ENCODE measurements at regions not wholly inside any gene's neighbourhood (a gene's known extent, or its start where the extent isn't known, plus 50 kb on each side); places are given as distances from the start of the nearest gene placed in this dataset.
A peak's percentile ranks its signal among the peaks of the same experiment; 100 is the strongest.
"Not testable (repeated sequence)": the region's sequence is repeated elsewhere in the genome, so short reads cannot be mapped to it uniquely, and the experiment has no call there.

DNA sequence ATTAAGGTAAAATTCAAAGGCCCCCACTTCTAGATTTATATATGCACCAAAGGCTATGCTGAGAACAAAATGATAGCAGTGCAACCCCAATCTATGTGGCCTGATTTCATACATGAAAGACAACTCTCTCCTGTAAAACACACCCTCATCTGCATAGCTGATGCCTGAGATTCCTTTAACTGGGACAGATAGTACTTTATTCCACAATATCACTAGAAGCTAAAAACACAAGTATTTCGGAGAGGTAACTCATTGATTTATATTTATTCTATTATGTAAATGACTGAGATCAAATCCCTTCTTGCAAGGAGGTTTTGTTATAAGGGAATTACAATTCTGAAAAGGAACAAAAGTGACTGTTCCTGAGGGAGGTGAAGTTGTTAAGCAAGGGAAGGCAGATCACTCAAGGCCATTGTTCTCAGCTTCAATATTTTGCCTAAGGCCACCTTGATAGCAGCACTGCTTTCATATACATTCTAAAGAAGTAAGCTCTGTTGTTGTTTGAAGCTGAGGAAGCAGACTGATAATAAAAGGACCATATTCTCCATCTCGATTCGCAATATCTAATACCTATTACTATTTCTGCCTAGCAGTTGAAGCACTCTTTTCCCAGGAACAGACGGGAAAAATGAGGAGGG, 471.0 kb upstream of the CDH7 start:
- DNase-seq, result no peak

DNA sequence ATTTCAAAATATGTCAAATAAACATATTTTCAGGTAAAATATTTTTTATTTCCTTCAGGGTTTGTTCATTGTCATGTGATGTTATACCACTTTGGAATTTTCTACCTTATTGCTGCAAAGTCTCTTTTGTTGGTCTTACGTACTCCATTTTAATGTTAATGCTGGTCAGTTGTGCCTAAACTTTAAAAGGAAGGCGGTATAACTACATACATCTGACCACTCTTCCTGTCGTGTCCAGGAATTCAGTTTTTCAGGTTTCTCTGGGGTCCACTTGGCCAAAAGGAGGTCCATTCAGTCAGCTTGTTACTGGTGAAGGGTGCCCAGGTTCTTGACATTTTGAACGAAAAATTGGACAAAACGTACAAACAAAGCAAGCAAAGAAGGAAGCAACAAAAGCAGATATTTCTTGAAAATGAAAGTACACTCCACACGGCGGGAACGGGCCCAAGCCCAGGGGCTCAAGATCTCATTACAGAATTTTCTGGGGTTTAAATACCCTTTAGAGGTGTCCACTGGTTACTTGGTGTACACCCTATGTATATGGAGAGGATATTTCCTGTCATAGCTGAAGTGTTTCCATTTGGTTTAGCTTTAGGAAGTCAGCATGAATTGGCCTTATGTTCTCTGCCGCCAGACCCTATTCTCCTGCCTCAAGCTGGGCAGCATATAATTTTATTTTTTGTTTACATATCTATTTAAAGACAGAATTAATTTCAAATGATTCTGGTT, 471.7 kb upstream of the CDH7 start:
- no peak for DNase-seq

DNA sequence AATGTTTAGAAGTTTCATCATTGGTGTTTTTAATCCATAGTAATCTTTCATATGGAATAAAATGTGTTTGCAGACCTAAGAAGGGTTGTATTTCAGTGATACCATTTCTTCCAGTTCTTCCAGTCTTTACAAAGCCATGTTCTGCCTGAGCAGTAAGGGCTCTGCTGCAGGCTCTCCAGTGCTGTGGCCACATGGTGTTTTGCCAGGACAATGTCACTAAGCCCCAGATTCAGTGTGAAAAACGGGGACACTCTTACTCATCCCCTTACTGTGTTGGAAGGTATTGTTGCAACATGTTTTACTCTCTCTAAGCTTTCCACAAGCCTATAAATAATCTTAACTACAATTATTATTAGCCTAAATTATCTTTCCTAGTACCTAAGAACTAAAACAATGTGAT, 481.4 kb upstream of the CDH7 start:
- DNase-seq, result no peak

DNA sequence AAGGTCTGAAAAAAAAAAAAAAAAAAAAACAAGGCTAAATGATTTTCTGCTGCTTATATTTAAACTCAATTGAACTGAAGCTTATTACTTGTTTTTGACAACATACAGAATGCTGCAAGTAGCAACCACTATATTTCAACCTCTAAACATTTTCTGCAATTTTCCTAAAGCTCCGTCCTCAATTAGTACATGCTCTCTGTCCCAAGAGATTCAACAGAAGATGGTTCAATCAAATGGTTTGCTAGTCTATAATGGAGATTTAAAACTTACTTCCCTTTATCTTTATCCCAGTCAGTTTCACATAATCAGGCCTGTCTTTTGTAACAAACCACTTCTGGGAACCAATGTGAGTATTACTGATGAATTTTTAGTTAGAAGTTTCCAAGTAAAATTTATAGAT, 485.1 kb upstream of the CDH7 start:
- DNase-seq, result no peak

DNA sequence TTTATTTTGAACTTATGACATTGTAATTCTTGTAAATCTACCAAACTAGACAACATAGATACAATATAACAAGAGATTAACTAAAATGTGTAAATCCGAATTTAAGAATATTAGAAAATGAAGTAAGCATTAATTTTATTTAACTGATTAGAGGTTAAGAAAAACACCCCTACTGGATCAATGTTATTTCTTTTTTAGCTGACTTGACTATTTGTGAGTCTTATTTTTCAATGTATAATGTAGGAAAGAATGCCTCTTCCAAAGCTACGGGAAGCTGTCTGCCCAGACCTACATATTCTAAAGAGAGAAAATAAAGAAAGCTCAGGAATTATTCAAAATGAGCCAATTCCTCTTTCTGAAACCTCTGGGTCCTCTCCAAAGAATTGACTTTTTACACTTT, 490.8 kb upstream of the CDH7 start:
- no peak for DNase-seq

DNA sequence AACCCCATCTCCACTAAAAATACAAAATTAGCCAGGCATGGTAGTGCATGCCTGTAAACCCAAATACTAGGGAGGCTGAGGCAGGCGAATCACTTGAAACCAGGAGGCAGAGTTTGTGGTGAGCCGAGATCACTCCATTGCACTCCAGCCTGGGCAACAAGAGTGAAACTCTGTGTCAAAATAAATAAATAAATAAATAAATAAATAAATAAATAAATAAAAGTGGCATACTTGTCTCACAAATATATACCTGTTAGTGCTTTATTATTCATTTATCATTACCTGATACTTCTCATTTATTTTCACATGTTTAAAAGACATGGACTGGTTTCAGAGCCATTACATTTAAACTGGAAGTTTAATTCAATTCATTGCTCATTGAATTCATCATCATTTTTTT, 491.4 kb upstream of the CDH7 start:
- no peak for DNase-seq

DNA sequence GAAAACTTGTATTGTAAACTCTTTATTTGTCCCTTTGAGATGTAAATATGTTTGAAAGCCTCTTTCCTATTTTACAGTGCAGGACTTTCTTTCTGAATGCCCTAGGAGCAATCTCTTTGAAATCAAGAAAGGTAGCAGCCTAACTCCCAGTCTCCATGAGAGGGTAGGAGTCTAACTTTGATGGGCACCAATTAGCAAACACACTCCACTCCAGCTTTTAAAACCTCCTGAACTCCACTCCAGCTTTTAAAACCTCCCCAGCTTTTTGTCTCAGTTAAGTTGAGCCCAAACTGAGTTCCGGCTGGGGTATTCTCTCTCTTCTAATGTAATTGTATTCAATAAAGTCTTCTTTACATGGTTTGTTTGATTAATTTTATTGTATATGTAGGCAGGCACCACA, 493.7 kb upstream of the CDH7 start:
- no peak for DNase-seq

DNA sequence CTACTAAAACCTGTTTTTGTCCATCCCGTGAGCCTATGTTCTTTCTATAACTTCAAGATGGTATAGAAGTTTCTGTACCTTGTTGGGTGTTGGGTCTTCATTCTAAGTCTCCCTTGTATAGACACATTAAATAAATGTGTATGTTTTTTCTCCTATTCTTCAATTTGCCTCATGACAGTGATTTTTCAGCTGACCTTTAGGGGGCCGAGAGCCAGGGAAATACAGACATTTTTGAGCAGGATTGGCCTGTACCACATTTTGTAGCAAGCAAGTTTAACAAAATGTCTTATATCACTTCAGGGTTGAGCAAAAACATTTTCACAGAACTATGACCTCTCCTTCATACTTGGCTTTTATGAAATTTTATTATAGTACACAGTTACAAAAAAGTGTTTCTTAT, 495.4 kb upstream of the CDH7 start:
- DNase-seq, result no peak

DNA sequence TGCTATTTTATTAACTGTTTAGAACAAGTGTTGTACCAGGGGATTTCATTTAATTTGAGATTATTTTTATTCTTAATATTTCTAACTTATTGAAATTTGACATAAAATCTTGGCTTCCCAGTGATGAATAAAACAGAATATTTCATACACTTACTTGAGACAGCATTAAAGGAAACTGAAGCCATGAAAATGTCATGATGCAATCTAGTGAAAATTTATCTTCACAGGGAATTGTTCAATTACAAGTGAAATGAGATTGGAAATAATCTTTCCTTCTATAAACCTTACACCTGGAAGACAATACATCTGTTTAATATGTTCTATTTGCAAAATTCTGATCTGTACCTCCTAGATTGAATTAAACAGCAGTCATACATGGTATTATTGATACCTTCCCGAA, 511.0 kb upstream of the CDH7 start:
- no peak for DNase-seq

DNA sequence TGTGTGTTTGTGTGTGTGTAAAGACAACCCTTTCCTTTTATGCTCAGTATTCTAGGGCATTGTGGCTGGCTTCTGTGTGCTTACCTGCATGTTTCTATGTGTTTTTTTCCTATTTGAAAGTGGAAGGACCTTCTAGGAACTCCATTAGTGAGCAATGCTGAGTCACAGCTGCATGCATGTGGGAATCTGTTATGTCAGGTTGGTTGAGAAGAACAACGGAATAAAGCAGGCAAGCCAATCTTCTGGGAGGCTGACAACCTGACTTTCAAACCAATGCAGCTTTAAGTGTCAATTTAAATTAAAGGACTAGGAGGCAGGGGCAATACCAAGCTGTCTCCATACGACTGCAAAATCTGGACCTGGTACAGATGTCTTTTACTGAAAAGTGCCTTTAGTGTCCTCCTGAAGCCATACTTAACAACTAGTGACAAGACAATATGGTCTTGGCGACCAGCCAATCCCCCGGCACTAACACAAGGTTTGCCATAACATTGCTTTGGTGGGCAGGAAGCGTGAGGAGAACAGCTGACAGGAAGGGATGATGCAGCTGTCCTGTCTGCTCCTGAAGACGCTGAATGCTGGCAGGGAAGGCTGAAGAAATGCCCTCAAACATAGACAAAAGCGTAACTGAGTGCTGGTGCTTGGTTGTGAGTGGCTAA, 514.7 kb upstream of the CDH7 start:
- peak; percentile 77 for DNase-seq

DNA sequence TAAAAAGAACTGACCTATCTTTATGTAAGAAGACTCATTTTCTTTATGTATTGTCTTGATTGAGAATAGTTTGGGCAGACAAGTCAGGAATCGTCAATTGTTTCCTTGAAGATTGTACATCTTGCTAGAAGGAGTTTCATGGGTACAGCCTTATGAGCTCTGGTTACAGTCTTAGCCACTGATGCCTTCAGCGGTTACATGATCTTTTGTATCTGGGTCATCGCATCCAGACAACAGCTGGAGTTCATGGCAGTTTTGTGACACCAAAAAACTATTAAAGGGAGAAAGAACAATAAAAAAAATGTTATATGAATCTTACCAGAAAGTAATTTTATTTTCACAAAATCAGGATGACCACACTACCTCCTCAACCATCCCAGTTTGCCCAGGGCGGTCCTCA, 520.5 kb upstream of the CDH7 start:
- DNase-seq, result no peak

DNA sequence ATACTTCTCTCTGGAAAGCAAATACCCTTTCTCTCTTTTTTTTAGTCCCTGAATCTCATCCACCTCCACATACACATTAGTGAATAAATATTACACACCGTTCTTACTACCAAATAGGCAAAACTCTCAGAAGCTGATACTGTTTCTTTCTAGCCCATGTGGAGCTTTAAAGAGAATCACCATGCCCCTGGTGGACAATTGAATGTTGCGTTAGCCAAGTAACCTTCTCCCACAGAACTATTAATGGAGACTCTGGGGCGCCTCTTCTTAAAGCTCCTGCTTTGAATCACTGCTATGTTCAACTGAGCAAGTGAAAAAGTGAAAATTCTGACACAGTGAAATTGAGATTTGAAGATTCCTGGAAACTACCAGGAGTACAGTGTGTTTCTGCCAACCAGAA, 522.8 kb upstream of the CDH7 start:
- no peak for DNase-seq

DNA sequence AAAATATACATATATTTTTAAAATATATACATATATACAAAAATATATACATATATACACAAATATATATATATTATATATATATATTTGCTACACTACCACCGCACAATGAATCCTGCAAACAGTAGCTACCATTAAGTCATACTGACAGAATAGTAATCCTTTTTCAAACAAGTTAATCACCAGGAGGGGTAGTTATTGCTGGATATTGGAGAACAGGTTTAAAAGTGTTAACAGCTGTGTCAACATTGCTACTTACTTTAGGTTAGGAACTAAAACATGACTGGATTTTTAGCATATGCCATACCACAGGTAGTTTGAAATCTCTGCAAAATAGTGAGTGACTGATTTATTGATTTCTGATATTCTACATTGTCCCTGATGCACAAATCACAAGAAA, 529.1 kb upstream of the CDH7 start:
- peak; percentile 55 for DNase-seq

DNA sequence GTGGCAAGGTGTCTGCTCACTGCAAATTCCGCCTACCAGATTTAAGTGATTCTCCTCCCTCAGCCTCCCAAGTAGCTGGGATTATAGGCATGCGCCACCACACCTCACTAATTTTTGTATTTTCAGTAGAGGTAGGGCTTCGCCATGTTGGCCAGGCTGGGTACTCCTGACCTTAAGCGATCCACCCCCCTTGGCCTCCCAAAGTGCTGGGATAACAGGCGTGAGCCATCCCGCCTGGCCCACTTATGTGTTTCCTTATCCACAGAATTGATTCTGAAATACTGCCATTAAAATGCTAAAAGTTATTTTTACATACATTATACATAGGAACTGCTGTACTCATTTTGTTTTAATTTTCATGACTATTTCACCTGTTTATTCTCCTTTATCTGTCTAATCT, 529.7 kb upstream of the CDH7 start:
- DNase-seq, result no peak

DNA sequence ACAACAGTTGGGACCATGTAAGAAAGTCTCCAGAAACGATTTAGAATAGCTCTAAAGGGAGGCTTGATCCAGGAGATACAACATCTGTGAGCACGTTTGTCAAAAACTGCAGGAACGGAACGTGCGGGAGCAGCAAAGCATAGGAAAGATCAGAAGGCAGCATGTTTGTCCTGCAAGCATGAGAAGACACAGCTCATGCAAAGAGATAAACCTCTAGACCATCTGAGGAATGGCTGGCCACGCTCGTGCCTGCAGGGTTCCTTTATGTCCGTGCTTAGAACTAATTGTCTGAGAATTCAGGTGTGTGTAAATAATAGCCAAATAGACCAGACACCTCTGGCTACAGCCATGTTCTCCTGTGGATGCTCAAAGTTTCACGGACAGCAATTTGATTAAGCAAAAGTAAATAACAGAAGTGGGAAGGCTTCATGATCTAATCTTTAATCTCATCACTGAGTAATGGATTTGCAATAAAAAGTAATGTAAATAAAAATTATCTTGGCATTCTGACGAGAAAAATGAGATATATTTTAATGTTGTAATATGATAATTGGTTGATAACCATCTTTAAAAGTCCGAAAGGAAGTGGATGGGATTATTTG, 534.8 kb upstream of the CDH7 start:
- DNase-seq, result no peak

DNA sequence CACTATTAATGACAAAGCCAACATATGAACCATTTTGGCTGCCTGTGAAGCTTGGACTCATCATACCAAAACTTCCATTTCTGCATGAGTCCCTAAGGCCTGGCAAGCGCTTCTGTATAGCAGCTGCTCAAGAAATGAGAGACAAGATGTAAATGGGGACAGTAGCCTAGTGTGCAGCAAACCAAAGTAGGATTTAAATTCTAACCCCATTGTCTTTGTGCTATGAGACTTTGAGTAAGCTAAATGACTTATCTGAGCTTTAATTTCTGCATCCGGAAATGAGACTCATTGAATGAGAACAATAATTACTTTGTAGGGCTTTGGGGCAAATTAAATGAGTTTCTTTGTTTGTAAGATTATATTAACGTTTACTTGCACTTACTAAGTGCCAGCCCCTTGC, 536.4 kb upstream of the CDH7 start:
- no peak for DNase-seq

DNA sequence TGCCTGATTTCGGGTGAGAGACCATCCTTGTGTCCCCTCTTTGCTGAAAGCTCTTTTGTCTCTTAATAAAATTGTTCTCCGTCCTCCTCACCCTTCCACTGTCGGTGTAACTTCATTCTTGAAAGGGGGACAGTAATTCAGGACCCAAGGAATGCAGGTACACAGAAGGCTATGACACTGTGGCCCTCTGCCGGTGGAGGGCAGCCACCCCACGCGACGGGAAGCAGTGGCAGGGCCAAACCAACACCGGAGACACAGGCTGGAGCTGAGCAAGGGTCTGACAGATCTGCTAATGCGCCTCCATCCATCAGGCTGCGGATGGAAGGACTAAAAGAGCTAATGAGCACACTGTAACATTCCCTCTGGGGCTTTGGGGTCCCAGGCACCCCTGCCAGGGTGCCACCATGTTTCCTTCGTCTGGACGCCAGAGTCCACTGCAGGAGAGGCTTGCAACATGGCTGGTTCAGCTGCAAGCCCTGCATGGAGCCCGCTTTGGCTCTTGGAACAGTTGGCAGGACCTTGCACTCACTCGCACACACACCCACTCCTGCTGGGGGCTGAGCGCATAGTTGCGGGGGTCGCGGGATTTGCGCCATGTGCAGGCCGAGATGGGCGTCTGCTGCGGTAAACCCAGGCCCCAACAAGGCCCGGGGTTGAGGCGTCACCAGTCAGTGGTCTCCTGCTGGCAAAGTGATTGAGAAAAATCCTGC, 544.1 kb upstream of the CDH7 start:
- no peak for DNase-seq

DNA sequence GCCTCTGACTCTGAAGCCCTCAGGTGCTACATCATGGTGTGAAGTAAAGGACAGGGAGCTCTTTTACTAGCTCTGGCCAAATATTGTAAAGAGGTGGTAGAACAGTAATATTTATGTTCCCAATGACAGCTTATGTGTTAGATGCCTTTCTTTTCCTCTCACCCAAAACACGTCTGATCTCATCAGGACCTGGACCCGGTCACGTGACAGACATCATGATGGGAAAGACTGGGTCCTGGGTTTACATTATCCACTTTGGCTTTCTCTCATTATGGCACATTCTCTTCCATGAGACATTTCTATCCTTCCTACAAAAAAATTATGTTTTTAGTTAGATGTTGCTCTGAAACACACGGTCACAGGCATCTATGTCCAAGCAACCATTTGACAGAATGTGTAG, 548.7 kb upstream of the CDH7 start:
- DNase-seq, result no peak

DNA sequence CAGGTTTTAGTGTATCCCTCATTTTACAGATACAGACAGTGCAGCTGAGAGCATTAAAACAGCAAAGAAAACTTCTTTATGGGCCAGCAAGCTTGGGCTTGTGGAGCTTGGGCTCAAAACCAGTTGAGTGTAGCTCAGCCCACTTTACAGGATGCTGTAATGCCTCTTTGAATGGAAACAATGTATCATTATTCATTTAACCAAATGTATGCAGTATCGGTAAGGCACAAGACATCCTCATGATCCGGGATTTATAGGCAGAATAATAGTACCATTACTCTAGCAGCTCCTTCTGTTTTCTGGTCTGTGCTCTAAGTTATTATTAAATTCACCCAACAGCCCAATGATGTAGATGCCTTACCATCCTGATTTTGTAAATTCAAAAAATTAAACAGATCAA, 575.1 kb upstream of the CDH7 start:
- DNase-seq, result no peak

DNA sequence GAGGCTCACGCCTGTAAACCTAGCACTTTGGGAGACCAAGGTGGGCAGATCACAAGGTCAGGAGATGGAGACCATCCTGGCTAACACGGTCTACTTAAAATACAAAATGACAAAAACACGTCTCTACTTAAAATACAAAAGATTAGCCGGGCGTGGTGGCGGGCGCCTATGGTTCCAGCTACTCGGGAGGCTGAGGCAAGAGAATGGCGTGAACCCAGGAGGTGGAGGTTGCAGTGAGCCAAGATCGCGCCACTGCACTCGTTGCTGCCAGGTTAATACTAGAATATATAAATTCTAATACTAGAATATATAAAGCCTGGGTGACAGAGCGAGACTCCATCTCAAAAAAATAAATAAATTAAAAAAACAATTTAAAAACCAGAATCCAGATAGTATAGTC, 588.7 kb upstream of the CDH7 start:
- DNase-seq, result not testable (repeated sequence)

DNA sequence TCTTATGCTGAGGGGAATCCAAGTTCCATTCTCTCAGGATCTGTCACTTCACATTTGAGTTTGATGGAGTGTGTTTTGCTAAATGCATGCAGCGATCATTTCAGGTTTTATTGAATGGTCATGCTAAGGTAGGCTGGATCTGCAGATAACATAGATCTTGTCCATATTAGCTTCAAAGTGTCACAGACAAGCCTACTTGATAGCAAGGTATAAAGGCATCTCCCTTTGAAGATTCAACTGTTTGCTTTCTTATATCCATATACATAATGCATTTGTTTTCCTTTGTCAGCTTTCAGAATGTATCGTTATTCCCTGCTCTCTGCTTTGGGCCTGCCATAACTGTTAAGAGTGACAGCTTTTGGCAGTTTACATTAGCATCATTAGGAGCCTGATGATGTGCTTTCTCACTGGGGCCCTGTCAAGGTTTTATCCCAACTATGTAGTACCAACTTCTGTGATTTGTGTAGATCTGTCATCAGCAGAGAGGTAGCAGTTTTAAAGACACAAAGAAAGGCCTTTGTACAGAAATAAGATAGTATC, 604.3 kb upstream of the CDH7 start:
- DNase-seq, result peak; percentile 18

DNA sequence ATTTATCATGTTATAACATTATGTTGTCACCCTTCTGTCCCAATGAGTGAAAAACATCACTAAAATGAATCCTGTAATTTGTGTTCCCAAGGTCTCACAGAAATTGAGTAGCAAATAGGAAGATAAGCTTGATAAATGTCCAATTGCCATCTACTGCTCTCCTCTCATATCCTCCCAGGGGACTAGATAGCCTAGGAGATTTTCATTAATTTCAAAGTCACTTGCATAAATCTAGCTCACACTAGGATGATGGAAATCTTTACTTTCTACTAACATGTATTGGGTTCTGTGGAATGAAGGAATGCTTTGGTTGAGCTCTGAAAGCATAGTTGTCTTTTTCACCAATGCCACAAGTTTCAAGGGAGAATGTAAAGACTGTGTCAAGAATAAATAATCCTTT, 605.5 kb upstream of the CDH7 start:
- DNase-seq, result no peak

DNA sequence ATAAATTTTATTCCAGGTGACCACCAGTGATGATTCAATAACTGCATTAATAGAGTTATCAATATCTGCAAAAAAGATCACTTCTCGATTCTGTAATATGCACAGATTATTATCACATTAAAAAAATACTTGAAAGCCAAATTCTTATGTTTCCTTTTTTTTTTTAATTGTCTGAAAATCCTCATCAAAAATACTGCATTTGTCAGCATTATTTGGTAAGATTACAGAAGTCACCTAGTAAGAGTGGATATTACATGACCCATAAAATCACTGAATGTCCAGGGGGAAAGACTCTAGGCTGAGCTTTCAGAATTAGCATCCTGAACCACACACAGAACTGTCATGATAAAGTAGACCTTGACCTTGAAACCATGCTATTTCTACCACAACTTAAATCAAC, 617.2 kb upstream of the CDH7 start:
- no peak for DNase-seq
